ENCODE measurements at regions not wholly inside any gene's neighbourhood (a gene's known extent, or its start where the extent isn't known, plus 50 kb on each side); places are given as distances from the start of the nearest gene placed in this dataset.
"Not testable (repeated sequence)": the region's sequence is repeated elsewhere in the genome, so short reads cannot be mapped to it uniquely, and the experiment has no call there.

- no peak overlapping the region for H3K9ac ChIP-seq (ENCODE audit: low read depth in 2 of 2, low read length in 2 of 2)
- no peaks in the 10 kb centered on the region for H3K9me3 ChIP-seq
- DNase-seq: no peak
- no peaks in the 10 kb centered on the region for H3K36me3 ChIP-seq
- TF ChIP-seq CTCF (IDR thresholded peaks at IDR 0.05): no peak
- no peak overlapping the region for H3K4me3 ChIP-seq
- no peaks in the 10 kb centered on the region for H3K4me1 ChIP-seq
- no peak overlapping the region for H3K27ac ChIP-seq
- H3K27me3 ChIP-seq: no peaks in the 10 kb centered on the region
- intact Hi-C loops (cut with DNase I): no loop called here
Measured at GRCh38 chr2:101630224-101630949, 67.1 kb upstream of the MAP4K4 start.

GRCh38 chr2:101628030-101628392, 69.5 kb upstream of the MAP4K4 start:
- no peak overlapping the region for H3K27ac ChIP-seq

DNA sequence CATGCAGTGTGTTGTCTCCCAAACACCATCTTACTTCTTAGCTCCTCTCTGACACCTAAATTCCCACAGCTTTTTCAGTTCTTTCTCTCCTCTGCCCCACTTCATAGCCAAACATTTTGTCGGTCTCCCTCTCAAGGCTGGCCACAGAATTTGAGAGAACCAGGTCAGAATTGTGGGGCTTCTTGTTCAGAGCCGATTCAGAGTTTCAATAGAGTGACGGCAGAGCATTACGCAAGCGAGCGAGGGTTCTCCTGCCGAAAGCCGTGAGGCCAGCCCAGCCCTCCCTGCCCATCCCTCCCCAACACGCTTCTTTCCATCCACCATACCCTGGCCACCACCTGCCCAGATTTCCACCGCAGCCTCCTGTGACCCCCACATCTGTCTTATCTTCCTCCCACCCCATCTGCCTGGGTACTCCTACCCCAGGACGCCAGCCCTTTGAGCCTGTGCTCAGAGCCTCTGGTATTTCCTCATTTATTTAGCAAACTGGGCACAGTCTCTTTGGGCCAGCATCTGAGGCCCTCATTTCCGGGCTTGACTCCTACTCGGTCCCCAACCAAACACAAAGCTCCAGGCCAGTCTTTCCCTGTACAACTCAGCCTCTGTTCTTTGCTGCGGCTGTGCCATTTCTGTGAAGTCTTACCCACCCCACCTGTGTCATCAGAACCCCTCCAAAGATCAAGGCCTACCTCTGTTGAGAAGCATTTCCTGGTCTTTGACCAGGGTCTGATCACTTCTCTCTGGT, 70.0 kb upstream of the MAP4K4 start:
- TF ChIP-seq CTCF (IDR thresholded peaks at IDR 0.05): no peak
- Histone ChIP-seq H3K9ac (ENCODE audit: low read depth in 2 of 2, low read length in 2 of 2) (no peak overlapping the region), H3K4me3 (no peak overlapping the region), H3K9me3 (no peaks in the 10 kb centered on the region), H3K27ac (no peak overlapping the region), H3K27me3 (no peaks in the 10 kb centered on the region), H3K36me3 (no peaks in the 10 kb centered on the region), H3K4me1 (no peaks in the 10 kb centered on the region)
- intact Hi-C loops (cut with DNase I): no loop called here
- no peak for DNase-seq

More at GRCh38 chr2:101628030-101628392, 69.5 kb upstream of the MAP4K4 start:
- H3K9me3 ChIP-seq: no peaks in the 10 kb centered on the region
- no peaks in the 10 kb centered on the region for H3K27me3 ChIP-seq
- H3K36me3 ChIP-seq: no peaks in the 10 kb centered on the region
- intact Hi-C loops (cut with DNase I): no loop called here
- no peak overlapping the region for H3K9ac ChIP-seq (ENCODE audit: low read depth in 2 of 2, low read length in 2 of 2)
- H3K4me1 ChIP-seq: no peaks in the 10 kb centered on the region
- no peak for TF ChIP-seq CTCF (IDR thresholded peaks at IDR 0.05)
- no peak for DNase-seq
- no peak overlapping the region for H3K4me3 ChIP-seq

DNA sequence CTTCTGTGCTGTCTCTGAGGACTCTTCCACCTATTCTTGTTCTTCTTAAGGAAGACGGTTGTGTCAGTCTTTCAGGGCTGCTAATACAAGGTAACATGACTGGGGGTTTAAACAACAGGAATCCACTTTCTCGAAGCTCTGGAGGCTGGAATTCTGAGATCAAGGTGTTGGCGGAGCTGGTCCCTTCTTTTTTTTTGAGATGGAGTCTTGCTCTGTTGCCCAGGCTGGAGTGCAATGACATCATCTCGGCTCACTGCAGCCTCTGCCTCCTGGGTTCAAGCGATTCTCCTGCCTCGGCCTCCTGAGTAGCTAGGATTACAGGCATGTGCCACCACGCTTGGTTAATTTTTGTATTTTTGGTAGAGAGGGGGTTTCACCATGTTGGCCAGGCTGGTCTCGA, 71.7 kb upstream of the MAP4K4 start:
- not testable (repeated sequence) for H3K4me3 ChIP-seq; H3K9ac ChIP-seq (ENCODE audit: low read depth in 2 of 2, low read length in 2 of 2)

DNA sequence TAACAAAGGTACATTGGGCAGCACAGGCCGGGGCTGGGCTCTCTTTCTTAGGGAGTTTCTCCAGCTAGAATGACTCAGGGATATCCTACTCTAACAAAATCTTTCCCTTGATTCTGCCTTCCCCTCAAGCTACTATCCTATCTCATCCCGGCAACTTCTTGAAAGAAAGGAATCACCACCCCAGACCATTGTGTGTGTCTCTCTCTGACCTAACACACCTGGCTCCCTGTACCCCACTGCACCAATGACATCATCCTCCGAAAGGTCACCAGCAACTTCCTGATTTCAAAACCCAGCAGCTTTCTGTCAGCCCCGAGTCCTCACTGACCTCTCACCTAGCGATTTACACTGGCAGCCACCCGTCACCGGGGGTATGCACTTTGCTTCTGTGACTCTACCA, 72.1 kb upstream of the MAP4K4 start:
- Histone ChIP-seq H3K4me3 (no peak overlapping the region), H3K9ac (ENCODE audit: low read depth in 2 of 2, low read length in 2 of 2) (no peak overlapping the region), H3K9me3 (no peaks in the 10 kb centered on the region), H3K27ac (no peak overlapping the region), H3K27me3 (no peaks in the 10 kb centered on the region), H3K4me1 (no peaks in the 10 kb centered on the region), H3K36me3 (no peaks in the 10 kb centered on the region)
- DNase-seq: no peak
- no peak for TF ChIP-seq CTCF (IDR thresholded peaks at IDR 0.05)
- intact Hi-C loops (cut with DNase I): no loop called here

More for the DNA sequence above, 71.7 kb upstream of the MAP4K4 start:
- H3K36me3 ChIP-seq; H3K9me3 ChIP-seq; DNase-seq; H3K27ac ChIP-seq; intact Hi-C loops (cut with DNase I); H3K4me1 ChIP-seq; H3K27me3 ChIP-seq: not testable (repeated sequence)

Measured in colonic mucosa (tissue), 4 donors.